Right hindlimb (tissue), 1 donor: ENCODE measurements at regions not wholly inside any gene's neighbourhood (a gene's known extent, or its start where the extent isn't known, plus 50 kb on each side); places are given as distances from the start of the nearest gene placed in this dataset.
"Not testable (repeated sequence)": the region's sequence is repeated elsewhere in the genome, so short reads cannot be mapped to it uniquely, and the experiment has no call there.

Source experiments
- DNase-seq: peaks from one replicate; pipeline ENCODE4 v3.0.0-alpha.2; 2018

DNA sequence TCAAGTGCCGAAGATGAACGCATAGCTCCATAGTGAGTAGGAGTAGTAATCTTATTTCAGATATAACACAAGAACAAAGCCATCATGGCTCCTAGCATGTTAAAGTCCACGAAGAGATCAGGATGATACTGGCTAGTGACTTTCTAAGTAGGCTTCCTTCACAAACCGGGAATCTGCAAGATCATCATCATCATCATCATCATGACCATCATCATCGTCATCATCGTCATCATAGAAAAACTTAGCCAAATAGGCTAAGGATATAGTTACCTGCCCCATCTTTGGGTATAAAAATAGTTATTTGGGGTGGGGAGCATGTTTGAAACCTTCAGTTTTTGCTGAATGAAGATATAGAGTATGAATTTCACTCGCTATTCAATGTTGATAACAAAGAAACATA, 57.9 kb downstream of the PYDC2 start:
- no peak for DNase-seq

- DNase-seq: no peak
These were observed 60.1 kb downstream of the PYDC2 start for GRCh38 chr3:191521055-191521454.

- DNase-seq: no peak
These were observed 62.2 kb downstream of the PYDC2 start for GRCh38 chr3:191523148-191523547.

DNA sequence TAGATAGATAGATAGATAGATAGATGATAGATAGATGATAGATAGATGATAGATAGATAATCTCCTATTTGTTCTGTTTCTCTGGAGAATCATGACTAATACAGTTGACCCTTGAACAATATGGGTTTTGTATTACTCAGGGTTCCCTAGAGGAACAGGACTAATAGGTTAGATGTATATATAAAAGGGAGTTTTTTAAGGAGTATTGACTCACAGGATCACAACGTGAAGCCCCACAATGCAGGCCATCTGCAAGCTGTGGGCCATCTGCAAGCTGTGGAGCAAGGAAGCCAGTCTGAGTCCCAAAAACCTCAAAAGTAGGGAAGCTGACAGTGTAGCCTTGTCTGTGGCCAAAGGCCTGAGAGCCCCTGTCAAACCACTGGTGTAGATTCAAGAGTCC, 67.6 kb downstream of the PYDC2 start:
- DNase-seq: no peak

GRCh38 chr3:191529992-191530391, 69.0 kb downstream of the PYDC2 start:
- DNase-seq: no peak

GRCh38 chr3:191531434-191531972, 70.5 kb downstream of the PYDC2 start:
- DNase-seq: no peak

- DNase-seq: no peak
These were observed 82.1 kb downstream of the PYDC2 start for GRCh38 chr3:191543018-191543417.

DNA sequence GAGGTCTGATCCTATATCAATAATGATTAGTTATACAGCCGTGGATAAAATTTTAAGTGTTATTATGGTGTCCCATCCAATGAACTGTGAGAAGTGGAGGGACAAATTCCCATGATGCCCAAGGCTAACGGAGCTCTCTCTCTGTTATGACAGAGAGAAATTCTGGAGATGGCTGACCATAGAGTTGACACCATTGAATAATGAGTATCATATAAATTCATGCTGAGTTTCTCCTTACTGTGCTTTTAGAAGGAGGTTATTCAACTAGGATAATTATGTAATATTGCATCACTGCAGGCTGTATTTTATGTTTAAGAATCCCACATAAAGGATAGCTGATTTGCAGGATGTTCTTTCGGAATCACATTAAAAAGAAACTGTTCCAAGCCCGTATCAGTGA, 82.9 kb downstream of the PYDC2 start:
- no peak for DNase-seq

DNA sequence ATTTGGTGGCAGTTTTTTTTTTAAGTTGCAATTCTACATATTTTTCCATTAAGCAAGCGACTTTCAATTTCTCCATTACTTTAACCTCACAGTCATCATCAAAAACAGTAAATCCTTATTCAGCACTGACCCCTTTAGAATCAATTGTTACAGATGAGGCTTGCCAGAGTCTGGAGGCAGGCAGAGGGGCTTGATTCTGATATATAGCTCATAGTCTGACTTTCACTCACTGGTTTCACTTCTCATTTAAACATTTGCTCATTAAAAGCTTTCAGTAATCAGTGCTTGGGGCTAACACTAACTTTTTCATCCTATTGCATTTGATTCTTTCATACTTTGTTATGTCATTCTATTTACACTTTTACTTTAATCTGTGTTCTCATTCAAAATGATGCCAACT, 88.4 kb downstream of the PYDC2 start:
- no peak for DNase-seq

- no peak for DNase-seq
These were observed 94.1 kb downstream of the PYDC2 start for GRCh38 chr3:191555037-191555436.

GRCh38 chr3:191557322-191557721, 96.4 kb downstream of the PYDC2 start:
- DNase-seq: no peak

DNA sequence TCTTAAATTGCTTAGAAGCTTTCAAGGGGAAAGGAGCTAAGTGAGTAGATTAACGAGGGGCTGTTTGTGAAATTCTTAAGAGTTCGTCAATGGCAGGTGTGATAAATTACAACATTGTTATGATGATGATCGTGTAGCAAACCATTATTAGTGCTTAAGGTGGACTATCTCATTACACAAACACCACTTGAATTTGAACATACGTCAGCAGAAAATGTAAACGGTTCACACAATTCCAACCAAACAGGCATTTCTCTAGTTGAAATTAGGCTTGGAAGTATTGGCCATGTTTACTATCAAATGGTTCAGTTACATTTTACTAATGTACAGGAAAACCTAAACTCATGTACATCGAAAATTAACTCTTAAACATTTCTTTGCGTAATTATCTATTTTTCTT, 102.8 kb downstream of the PYDC2 start:
- DNase-seq: no peak

GRCh38 chr3:191566469-191566868, 105.5 kb downstream of the PYDC2 start:
- no peak for DNase-seq

- no peak for DNase-seq
These were observed 107.2 kb downstream of the PYDC2 start for GRCh38 chr3:191568206-191568605.

- no peak for DNase-seq
These were observed 131.1 kb downstream of the PYDC2 start for GRCh38 chr3:191592105-191592504.

GRCh38 chr3:191593486-191593885, 132.5 kb downstream of the PYDC2 start:
- no peak for DNase-seq

- not testable (repeated sequence) for DNase-seq
These were observed 154.5 kb downstream of the PYDC2 start for GRCh38 chr3:191615511-191615910.

DNA sequence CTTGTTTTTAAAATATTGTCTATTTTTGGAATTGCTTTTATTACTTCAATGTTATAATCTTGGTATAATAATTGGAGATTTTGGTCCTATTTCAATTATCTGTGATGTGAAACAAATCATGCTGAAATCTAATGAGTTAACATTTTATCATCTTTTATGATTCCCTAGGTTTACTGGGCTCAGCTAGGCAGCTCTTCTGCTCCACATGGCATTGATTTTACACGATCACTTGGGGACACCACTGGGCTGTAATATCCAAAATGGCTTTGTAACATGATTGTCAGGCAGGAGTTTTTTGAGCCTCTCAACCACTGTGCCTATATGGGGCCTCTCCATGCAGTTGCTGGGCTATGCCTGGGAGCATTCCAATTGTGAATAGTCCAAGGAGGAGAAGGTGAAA, 163.3 kb downstream of the PYDC2 start:
- DNase-seq: no peak

DNA sequence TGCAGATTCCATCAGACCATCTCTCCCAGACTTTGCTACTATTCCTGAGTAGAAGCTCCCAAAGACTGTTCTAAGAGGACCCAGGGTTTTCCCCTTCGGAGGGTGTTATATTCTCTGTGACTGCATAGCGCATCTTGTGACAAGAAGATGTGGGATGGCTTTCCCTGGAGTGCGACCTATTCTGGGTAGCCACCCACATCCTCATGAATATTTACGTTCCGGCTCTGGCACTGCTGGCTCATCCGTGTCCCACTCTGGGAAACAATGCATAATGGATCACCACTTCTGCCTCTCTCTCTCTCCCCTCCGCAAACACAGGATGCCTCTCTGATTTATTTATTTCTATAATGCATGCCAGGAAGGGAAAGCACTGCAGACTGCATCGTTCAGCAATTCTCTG, 166.1 kb downstream of the PYDC2 start:
- DNase-seq: no peak

- no peak for DNase-seq
These were observed 167.6 kb downstream of the PYDC2 start for GRCh38 chr3:191628571-191628970.

GRCh38 chr3:191631496-191631895, 170.5 kb downstream of the PYDC2 start:
- DNase-seq: no peak

DNA sequence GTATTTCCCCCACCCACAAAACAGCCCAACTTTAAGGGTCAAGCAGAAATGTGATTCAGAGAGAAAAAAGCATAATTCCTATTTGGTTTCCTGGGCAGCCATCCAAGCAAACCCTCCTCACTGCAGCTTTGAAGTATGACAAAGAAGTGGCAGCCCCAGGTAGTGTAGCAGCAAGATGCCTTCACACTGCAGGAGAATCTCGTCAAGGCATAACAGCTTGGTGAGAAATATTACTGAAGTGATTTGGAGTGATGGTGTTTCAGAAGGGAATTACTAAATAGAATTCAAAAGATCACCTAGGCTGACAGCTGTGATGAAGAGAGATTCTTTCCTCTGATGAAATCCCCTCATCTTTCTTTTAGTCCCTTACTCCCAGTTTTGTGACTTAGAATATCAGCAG, 173.9 kb downstream of the PYDC2 start:
- no peak for DNase-seq

GRCh38 chr3:191637611-191638010, 176.6 kb downstream of the PYDC2 start:
- no peak for DNase-seq

DNA sequence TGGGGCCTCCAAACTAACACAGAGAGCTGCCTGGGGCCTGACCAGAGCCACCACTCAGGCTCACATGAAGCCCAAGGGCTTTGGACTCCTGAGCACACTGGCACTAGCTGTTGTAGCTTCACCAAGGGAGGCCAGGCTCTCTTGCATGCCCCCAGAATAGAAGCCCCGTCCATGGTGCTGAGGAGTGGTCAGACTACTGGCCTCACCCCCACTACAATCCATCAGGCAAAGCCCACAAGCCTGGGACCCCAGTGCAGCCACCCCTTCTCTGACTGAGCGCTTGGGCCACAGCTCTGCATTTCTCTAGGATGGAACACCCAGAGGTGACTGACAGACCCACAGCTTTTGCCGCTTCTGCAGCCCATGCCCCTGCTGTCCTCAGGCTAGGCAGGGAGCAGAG, 180.8 kb downstream of the PYDC2 start:
- no peak for DNase-seq

GRCh38 chr3:191644291-191644690, 183.3 kb downstream of the PYDC2 start:
- no peak for DNase-seq

DNA sequence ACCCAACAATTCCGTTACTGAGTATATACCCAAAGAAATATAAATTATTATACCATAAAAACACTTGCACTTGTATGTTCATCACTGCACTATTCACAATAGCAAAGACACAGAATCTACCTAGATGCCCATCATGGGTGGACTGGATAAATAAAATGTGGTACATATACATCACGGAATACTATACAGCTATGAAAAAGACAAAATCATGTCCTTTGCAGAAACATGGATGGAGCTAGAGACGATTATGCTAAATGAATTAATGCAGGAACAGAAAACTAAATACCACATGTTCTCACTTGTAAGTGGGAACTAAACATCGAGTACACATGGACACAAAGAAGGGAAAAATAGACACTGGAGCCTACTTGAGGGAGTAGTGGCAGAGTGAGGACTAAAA, 185.3 kb downstream of the PYDC2 start:
- no peak for DNase-seq
